Esophagus squamous epithelium (tissue), 5 donors: ENCODE measurements at regions not wholly inside any gene's neighbourhood (a gene's known extent, or its start where the extent isn't known, plus 50 kb on each side); places are given as distances from the start of the nearest gene placed in this dataset.

Experiments used
- DNase-seq: peaks from one replicate; lab custom pipeline; 2025; lab: John Stamatoyannopoulos, UW
- H3K27ac ChIP-seq, 4 donors: fragments of 200-600 bp; sonication (generic); one replicate each; pipeline ENCODE4 v1.5.1; 2016 to 2019; ENCODE audit warnings: mild to moderate bottlenecking in 1 of 4
- H3K27me3 ChIP-seq, 4 donors: fragments of 200-600 bp; sonication (generic); 1 replicate in 3 of 4; 2 replicates in 1 of 4; pipeline versions ENCODE4 v1.5.1 to v1.6.0; 2017 to 2021; ENCODE audit warnings: antibody characterized with exemption in 1 of 4
- H3K36me3 ChIP-seq, 3 donors: fragments of 200-600 bp; sonication (generic); one replicate each; pipeline ENCODE4 v1.5.1; 2016 to 2019
- H3K4me1 ChIP-seq, 3 donors: fragments of 200-600 bp; sonication (generic); one replicate each; pipeline ENCODE4 v1.5.1; 2017 to 2019
- H3K4me3 ChIP-seq, 4 donors: fragments of 200-600 bp; sonication (generic); 1 replicate in 3 of 4; 2 replicates in 1 of 4; pipeline ENCODE4 v1.5.1; 2016 to 2019; ENCODE audit warnings: mild to moderate bottlenecking in 2 of 4, moderate library complexity in 1 of 4
- H3K9me3 ChIP-seq, 3 donors: fragments of 200-600 bp; sonication (generic); one replicate each; pipeline ENCODE4 v1.5.1; 2016 to 2019
- POLR2A ChIP-seq, 4 donors: fragments of 450-650 bp; IDR thresholded peaks; one replicate each; pipeline ENCODE4 v1.6.1; 2017; ENCODE audit warnings: antibody characterized with exemption in 4 of 4, mild to moderate bottlenecking in 4 of 4, moderate library complexity in 3 of 4
- WGBS, 2 donors: methylation state at CpG; one replicate each; pipeline ENCODE4 v1.1.5; 2018; 5-methylcytosine and 5-hydroxymethylcytosine counted together
- intact Hi-C: fragments of 100-400 bp; cut with DNase I; formaldehyde crosslinking; loops from one replicate; pipeline ENCODE4 v1.15.0; 2022
- TF ChIP-seq, protein P1 (sequence below), 6 experiments: fragments of 450-650 bp in 4 of 6; fragments of 200-600 bp in 2 of 6; sonication (generic) in 2 of 6; IDR thresholded peaks; one replicate each; pipeline ENCODE4 v1.5.1; 2016 to 2019; ENCODE audit warnings: antibody characterized with exemption in 6 of 6, mild to moderate bottlenecking in 4 of 6, moderate library complexity in 4 of 6
- donor health status: DM: yes; HTN: yes; CAD: no.

- TF ChIP-seq, protein P1, sequence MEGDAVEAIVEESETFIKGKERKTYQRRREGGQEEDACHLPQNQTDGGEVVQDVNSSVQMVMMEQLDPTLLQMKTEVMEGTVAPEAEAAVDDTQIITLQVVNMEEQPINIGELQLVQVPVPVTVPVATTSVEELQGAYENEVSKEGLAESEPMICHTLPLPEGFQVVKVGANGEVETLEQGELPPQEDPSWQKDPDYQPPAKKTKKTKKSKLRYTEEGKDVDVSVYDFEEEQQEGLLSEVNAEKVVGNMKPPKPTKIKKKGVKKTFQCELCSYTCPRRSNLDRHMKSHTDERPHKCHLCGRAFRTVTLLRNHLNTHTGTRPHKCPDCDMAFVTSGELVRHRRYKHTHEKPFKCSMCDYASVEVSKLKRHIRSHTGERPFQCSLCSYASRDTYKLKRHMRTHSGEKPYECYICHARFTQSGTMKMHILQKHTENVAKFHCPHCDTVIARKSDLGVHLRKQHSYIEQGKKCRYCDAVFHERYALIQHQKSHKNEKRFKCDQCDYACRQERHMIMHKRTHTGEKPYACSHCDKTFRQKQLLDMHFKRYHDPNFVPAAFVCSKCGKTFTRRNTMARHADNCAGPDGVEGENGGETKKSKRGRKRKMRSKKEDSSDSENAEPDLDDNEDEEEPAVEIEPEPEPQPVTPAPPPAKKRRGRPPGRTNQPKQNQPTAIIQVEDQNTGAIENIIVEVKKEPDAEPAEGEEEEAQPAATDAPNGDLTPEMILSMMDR (IDR thresholded peaks at IDR 0.05), result no peak
- no peak for TF ChIP-seq POLR2A (IDR thresholded peaks at IDR 0.05)
- Histone ChIP-seq H3K27me3 (no peaks in the 10 kb centered on the region), H3K9me3 (no peaks in the 10 kb centered on the region), H3K4me1 (no peaks in the 10 kb centered on the region), H3K27ac (no peak overlapping the region), H3K4me3 (no peak overlapping the region), H3K36me3 (no peaks in the 10 kb centered on the region)
- DNase-seq, result no peak
- intact Hi-C loops, result no loop called here
- WGBS, 2 donors, result 13 to 46% methylated on average over 3 of the region's 3 CpGs
Observed at GRCh38 chr4:32219306-32220075, 1499.3 kb downstream of the PCDH7 start.

DNA sequence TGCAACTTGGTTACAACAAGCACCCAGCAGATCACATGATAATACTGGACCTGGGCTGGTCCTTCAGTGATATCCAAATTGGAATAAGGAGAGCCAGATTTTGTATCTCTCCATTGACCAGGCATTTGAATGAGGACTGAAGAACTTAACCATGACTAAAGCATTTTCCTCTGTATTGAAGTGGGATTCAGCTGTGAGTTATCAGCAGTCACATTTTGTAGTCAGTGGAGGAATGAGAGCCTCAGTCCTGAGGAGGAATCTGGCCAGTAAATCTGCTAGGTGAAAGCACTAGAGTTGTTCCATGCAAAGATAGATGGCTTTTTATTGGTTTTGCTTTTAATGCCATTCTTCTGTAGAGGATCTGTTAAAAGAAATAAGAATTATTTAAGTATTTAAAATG lies 1506.0 kb downstream of the PCDH7 start:
- H3K27me3 ChIP-seq, result no peaks in the 10 kb centered on the region
- H3K36me3 ChIP-seq, result no peaks in the 10 kb centered on the region
- no peak overlapping the region for H3K4me3 ChIP-seq
- H3K4me1 ChIP-seq, result no peaks in the 10 kb centered on the region
- H3K9me3 ChIP-seq, result no peaks in the 10 kb centered on the region
- H3K27ac ChIP-seq, result no peak overlapping the region
- TF ChIP-seq, protein P1 (IDR thresholded peaks at IDR 0.05), result no peak
- no peak for TF ChIP-seq POLR2A (IDR thresholded peaks at IDR 0.05)
- DNase-seq, result no peak
- intact Hi-C loops, result no loop called here

DNA sequence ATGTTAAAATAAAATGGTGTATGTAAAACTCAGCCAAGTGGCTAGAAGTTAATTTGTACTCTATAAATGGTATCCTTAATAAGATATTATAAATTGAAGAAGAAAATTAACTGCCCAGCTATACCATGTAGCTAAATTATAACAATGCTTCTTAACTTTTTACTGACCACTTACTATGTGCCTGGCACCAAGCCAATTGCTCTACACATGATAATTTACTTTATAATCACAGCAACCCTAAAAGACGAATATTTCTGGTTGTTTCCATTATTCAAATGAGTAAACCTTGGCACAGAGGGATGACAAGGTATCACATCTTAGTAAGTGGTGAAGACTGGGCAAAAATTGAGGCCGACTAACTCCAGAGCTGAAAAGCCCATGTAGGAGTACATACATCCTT lies 1506.6 kb downstream of the PCDH7 start:
- no peak for DNase-seq
- Histone ChIP-seq H3K27me3 (no peaks in the 10 kb centered on the region), H3K4me1 (no peaks in the 10 kb centered on the region), H3K36me3 (no peaks in the 10 kb centered on the region), H3K4me3 (no peak overlapping the region), H3K27ac (no peak overlapping the region), H3K9me3 (no peaks in the 10 kb centered on the region)
- TF ChIP-seq, protein P1 (IDR thresholded peaks at IDR 0.05), result no peak
- no peak for TF ChIP-seq POLR2A (IDR thresholded peaks at IDR 0.05)
- intact Hi-C loops, result no loop called here
- WGBS, 2 donors, result 71 to 74% methylated on average over 2 of the region's 2 CpGs

DNA sequence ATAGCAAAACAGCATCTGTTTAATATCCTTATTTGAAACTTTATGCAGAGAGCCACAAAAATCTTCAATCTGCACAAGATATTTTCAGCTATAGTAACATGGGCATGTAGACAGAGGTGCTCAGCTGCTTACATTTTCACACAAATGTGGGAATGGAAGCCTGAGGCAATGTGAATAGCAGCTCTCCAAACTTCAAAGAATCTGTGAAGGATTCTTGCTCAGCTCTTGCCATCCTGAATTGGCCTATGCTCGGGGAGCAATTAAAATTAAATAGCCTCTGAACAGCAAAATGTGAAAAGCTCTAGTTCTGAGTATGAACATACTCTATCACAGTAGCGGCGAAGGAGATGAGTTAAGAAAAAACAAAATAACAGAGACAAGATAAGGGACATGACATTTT lies 1523.8 kb downstream of the PCDH7 start:
- Histone ChIP-seq H3K27ac (no peak overlapping the region), H3K9me3 (no peaks in the 10 kb centered on the region), H3K27me3 (no peaks in the 10 kb centered on the region), H3K36me3 (no peaks in the 10 kb centered on the region), H3K4me1 (no peaks in the 10 kb centered on the region), H3K4me3 (no peak overlapping the region)
- intact Hi-C loops, result no loop called here
- 29 to 76% methylated on average over 3 of the region's 3 CpGs for WGBS, 2 donors
- DNase-seq, result no peak
- TF ChIP-seq, protein P1 (IDR thresholded peaks at IDR 0.05), result no peak
- TF ChIP-seq POLR2A (IDR thresholded peaks at IDR 0.05), result no peak

DNA sequence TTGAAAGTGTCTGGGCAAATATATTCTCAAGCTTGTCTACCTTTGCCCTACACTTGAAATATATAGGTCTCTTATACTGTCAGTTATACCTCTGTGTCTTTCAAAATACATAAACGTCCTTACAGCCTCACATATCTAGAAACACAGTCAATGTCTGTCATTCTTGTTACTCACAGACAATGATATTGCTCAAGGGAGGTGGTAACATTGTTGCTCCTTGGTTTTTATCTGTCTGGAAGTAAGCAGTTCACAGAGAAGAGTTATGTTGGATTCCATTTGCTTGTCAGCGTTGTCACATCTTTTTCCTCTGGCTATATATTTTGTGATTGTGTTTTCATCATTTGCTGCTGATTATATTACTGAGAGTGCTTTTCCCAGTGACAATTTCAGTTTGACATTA lies 1528.9 kb downstream of the PCDH7 start:
- H3K27me3 ChIP-seq, result no peaks in the 10 kb centered on the region
- H3K36me3 ChIP-seq, result no peaks in the 10 kb centered on the region
- whole genome bisulfite sequencing, 2 donors, result 40 to 51% methylated on average over 2 of the region's 2 CpGs
- DNase-seq, result no peak
- intact Hi-C loops, result no loop called here
- H3K9me3 ChIP-seq, result no peaks in the 10 kb centered on the region
- no peak overlapping the region for H3K4me3 ChIP-seq
- H3K27ac ChIP-seq, result no peak overlapping the region
- TF ChIP-seq POLR2A (IDR thresholded peaks at IDR 0.05), result no peak
- no peaks in the 10 kb centered on the region for H3K4me1 ChIP-seq
